ENCODE measurements at regions not wholly inside any gene's neighbourhood (a gene's known extent, or its start where the extent isn't known, plus 50 kb on each side); places are given as distances from the start of the nearest gene placed in this dataset.

DNA sequence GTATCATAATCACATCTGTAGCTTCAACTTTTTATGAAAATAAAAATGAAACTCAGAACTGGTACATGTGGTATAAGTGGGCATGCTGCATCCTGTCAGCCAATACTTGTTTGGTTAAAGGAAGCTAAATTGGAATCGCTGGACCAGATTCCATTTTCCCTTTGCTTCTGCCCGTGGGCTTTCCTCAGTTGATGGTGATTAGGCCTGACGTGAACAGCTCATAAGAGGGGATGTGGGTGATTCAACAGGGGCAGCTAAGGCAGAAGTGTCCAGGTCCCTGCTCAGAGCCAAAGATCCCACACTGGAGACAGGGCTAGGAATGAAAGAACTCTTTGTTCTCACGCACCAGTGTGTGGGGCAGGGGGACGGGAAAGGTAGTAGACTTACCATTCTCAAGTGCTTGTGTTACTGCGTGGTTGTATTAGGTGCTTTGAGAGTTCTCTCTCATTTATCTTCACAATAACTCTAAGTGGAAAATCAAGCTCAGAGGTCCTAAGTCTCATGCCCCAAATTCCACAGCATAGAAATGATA lies 63.2 kb upstream of the GUCY1A1 start:
- H3K27me3 ChIP-seq (ENCODE audit: insufficient read depth, low read length) = no peaks in the 10 kb centered on the region
- peaks cover 12% of the 10 kb centered on the region for H3K4me1 ChIP-seq (ENCODE audit: control insufficient read depth, insufficient read depth, low read length, unreplicated experiment)
- H3K27ac ChIP-seq (ENCODE audit: low read depth, low read length) = no peak overlapping the region
- no peak overlapping the region for H2AFZ ChIP-seq (ENCODE audit: low read length, unreplicated experiment)
- H3K79me2 ChIP-seq (ENCODE audit: control insufficient read depth, insufficient read depth, low read length, unreplicated experiment) = no peaks in the 10 kb centered on the region
- no peaks in the 10 kb centered on the region for H3K36me3 ChIP-seq (ENCODE audit: insufficient read depth, low read length)
- H3K4me3 ChIP-seq (ENCODE audit: low read depth, low read length) = no peak overlapping the region

DNA sequence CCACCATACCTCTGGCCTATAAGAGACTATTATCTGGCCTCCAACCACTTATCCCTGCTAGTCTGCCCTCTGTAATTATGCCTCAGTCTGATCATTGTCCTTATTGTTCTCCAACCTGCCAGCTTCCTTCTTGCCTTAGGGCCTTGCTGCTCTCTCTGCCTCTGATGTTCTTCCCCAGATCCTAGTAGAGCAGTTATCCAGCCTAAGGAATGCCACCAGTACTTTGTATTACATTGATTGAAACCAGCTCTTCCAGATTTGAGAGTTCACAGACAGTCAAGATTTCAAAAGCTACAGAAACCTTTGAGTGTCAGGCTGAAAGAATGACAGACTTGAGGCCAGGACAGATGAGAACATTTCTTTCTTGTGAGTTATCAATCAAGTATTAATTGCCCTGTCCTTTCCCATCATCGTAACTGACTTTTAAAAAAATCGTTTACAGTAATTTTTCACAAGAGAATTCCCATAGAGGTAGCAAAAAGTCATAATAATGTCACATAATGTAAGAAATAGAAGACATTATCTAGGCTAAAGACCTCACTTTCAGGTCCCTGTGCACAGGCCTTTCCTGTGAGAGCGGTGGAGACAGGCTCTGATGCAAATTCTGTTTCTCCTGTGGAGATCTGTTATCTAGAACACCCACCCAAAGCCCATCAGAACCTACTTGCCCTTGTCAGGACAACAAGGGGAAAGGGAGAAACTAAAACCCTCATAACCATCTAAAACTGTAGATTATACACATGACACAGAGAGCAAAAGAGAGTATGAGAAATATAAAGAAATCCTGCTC lies 64.1 kb upstream of the GUCY1A1 start:
- Histone ChIP-seq H3K27me3 (ENCODE audit: insufficient read depth, low read length) (no peaks in the 10 kb centered on the region), H3K4me1 (ENCODE audit: control insufficient read depth, insufficient read depth, low read length, unreplicated experiment) (peaks cover 12% of the 10 kb centered on the region), H3K4me3 (ENCODE audit: low read depth, low read length) (no peak overlapping the region), H3K36me3 (ENCODE audit: insufficient read depth, low read length) (no peaks in the 10 kb centered on the region), H3K27ac (ENCODE audit: low read depth, low read length) (no peak overlapping the region), H3K79me2 (ENCODE audit: control insufficient read depth, insufficient read depth, low read length, unreplicated experiment) (no peaks in the 10 kb centered on the region), H2AFZ (ENCODE audit: low read length, unreplicated experiment) (no peak overlapping the region)

DNA sequence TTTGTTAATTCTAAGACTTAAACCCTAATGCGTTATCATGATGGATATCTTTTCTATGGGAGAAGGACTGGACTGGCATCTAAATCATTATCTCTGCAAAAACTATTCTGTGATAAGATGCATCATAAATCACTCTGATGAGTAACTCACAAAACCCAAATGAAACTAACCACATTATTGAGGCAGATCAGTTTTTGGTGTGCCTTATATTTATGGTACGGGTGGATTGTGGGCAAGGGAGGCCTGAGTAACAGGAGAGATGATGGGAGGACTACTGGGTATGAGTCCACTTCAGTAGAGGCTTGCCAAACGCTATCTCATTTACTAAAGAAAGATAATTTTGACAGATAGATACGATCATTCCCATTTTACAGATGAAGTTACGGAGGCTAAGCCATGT lies 66.4 kb upstream of the GUCY1A1 start:
- no peaks in the 10 kb centered on the region for H3K79me2 ChIP-seq (ENCODE audit: control insufficient read depth, insufficient read depth, low read length, unreplicated experiment)
- no peak overlapping the region for H2AFZ ChIP-seq (ENCODE audit: low read length, unreplicated experiment)
- H3K36me3 ChIP-seq (ENCODE audit: insufficient read depth, low read length) = no peaks in the 10 kb centered on the region
- H3K27me3 ChIP-seq (ENCODE audit: insufficient read depth, low read length) = no peaks in the 10 kb centered on the region
- H3K27ac ChIP-seq (ENCODE audit: low read depth, low read length) = no peak overlapping the region
- peaks cover 9% of the 10 kb centered on the region for H3K4me1 ChIP-seq (ENCODE audit: control insufficient read depth, insufficient read depth, low read length, unreplicated experiment)
- H3K4me3 ChIP-seq (ENCODE audit: low read depth, low read length) = no peak overlapping the region

DNA sequence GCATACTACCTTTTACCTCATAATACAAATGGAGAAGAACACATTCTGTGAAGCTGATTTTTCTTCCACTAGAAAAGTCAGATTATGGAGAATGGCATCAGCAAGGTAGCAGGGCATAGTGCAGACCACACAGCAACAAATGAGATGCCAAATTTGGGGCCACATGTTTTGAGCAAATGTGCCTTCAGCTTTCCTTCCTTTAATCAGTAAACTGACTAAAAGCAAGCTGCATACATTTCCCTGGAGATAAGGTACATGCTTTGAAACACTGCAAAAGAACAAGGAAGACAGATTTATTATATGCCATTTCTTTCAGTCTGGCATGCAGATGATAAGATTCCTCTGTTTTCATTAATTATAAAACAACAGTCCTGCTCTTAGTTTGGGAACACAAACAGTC lies 67.1 kb upstream of the GUCY1A1 start:
- Histone ChIP-seq H3K36me3 (ENCODE audit: insufficient read depth, low read length) (no peaks in the 10 kb centered on the region), H3K4me1 (ENCODE audit: control insufficient read depth, insufficient read depth, low read length, unreplicated experiment) (peaks cover 6% of the 10 kb centered on the region), H3K27ac (ENCODE audit: low read depth, low read length) (no peak overlapping the region), H3K27me3 (ENCODE audit: insufficient read depth, low read length) (no peaks in the 10 kb centered on the region), H3K4me3 (ENCODE audit: low read depth, low read length) (no peak overlapping the region), H3K79me2 (ENCODE audit: control insufficient read depth, insufficient read depth, low read length, unreplicated experiment) (no peaks in the 10 kb centered on the region), H2AFZ (ENCODE audit: low read length, unreplicated experiment) (no peak overlapping the region)

DNA sequence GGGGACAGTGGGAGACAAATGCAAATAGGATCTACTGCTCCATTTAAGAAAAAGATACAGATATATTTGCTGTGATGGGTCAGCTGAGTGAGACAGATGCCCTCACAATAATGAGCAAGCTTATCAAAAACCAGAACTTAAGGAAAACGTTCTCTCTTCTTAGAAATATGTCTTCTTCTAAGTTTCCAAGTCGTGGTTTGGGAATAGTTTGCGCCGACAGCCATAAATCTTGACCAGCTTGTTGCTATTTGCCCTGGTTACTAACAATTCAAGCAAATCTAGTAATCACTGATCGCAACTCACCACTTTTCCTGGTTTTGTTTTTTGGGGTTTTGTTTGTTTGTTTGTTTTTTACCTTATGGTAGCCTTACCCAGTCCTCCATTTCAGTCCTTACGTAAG lies 67.6 kb upstream of the GUCY1A1 start:
- H3K36me3 ChIP-seq (ENCODE audit: insufficient read depth, low read length) = no peaks in the 10 kb centered on the region
- H3K27me3 ChIP-seq (ENCODE audit: insufficient read depth, low read length) = no peaks in the 10 kb centered on the region
- H3K27ac ChIP-seq (ENCODE audit: low read depth, low read length) = no peak overlapping the region
- no peaks in the 10 kb centered on the region for H3K79me2 ChIP-seq (ENCODE audit: control insufficient read depth, insufficient read depth, low read length, unreplicated experiment)
- peaks cover under 1% of the 10 kb centered on the region for H3K4me1 ChIP-seq (ENCODE audit: control insufficient read depth, insufficient read depth, low read length, unreplicated experiment)
- no peak overlapping the region for H2AFZ ChIP-seq (ENCODE audit: low read length, unreplicated experiment)
- no peak overlapping the region for H3K4me3 ChIP-seq (ENCODE audit: low read depth, low read length)

DNA sequence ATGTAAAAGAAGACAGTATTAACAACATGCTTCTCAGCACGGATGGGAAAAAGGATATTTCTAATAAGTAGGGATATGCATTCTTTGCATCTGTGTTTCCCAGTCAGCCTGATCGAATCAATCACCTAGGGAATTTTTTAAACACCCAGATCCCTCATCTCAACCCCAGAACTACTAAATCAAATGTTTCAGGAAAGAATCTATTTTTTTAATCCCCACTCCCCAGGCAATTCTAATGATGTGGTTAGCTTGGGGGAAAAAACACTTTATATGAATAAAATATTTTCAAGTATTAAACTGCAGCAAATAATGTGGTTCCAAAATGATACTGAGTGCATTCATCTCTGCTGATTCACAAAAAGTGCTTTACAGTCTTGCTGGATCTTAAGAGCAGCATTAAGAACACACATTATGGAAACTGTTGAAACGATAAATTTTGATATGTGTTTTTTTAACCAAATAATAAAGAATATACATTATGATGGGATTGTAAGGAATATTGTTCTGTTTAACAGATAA lies 68.7 kb upstream of the GUCY1A1 start:
- no peak overlapping the region for H3K27ac ChIP-seq (ENCODE audit: low read depth, low read length)
- H3K79me2 ChIP-seq (ENCODE audit: control insufficient read depth, insufficient read depth, low read length, unreplicated experiment) = no peaks in the 10 kb centered on the region
- H3K27me3 ChIP-seq (ENCODE audit: insufficient read depth, low read length) = no peaks in the 10 kb centered on the region
- no peaks in the 10 kb centered on the region for H3K4me1 ChIP-seq (ENCODE audit: control insufficient read depth, insufficient read depth, low read length, unreplicated experiment)
- no peaks in the 10 kb centered on the region for H3K36me3 ChIP-seq (ENCODE audit: insufficient read depth, low read length)
- no peak overlapping the region for H3K4me3 ChIP-seq (ENCODE audit: low read depth, low read length)
- H2AFZ ChIP-seq (ENCODE audit: low read length, unreplicated experiment) = no peak overlapping the region

DNA sequence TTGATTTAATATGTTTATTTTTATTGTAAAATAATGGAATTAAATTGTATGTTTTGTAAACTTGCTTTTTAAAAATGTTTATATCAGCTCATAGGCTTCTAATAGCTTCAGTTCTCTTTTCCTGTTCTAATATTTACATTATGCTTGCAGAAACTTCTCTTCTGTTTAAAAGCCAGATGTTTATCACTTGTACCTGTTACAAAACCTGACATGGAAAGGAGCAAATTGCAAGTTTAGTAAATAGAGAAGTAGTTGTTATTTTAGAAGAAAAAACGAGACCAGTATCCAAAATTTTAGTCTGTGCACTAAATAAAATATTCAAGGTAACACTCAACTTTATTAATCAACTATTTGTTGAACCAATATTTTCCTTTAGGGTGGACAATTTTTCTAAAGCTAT lies 69.4 kb upstream of the GUCY1A1 start:
- Histone ChIP-seq H3K4me1 (ENCODE audit: control insufficient read depth, insufficient read depth, low read length, unreplicated experiment) (no peaks in the 10 kb centered on the region), H3K4me3 (ENCODE audit: low read depth, low read length) (no peak overlapping the region), H3K27me3 (ENCODE audit: insufficient read depth, low read length) (no peaks in the 10 kb centered on the region), H2AFZ (ENCODE audit: low read length, unreplicated experiment) (no peak overlapping the region), H3K27ac (ENCODE audit: low read depth, low read length) (no peak overlapping the region), H3K36me3 (ENCODE audit: insufficient read depth, low read length) (no peaks in the 10 kb centered on the region), H3K79me2 (ENCODE audit: control insufficient read depth, insufficient read depth, low read length, unreplicated experiment) (no peaks in the 10 kb centered on the region)

DNA sequence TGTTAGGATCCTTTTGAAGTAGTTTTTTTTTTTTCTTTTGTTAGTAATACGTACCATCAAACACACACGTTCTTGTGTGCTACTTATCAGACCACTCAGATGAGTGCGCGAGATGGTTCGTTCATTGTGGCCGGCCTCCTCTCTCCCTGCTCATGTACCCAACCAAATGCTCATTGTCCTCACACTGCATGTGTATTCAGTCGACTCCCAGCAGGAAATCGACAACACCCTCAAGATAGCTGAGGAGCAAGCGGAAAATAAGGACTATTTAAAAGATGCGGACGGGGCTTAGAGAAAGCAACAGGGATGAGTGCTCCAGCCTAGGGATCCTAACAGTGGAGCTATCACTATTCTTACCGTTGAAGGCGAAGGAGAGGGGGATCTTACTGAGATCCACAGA lies 72.9 kb upstream of the GUCY1A1 start:
- no peaks in the 10 kb centered on the region for H3K79me2 ChIP-seq (ENCODE audit: control insufficient read depth, insufficient read depth, low read length, unreplicated experiment)
- no peak overlapping the region for H3K27ac ChIP-seq (ENCODE audit: low read depth, low read length)

DNA sequence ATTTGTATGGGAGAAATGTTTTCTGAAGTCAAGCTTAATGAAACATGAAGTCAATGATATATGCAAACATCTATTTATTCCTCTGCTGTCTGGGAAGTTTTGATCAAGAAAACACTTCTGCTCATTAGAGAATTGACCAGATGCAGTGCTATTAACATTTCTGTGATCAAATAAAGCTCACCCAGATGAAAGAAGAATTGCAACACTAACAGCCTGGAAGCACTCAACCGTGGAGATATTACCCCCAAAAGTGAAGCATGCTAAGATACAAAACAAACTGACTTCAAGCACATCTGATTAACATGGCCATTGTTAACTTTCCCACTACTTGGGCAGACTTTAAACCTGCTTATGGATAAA lies 73.7 kb upstream of the GUCY1A1 start:
- no peaks in the 10 kb centered on the region for H3K4me1 ChIP-seq (ENCODE audit: control insufficient read depth, insufficient read depth, low read length, unreplicated experiment)
- no peaks in the 10 kb centered on the region for H3K27me3 ChIP-seq (ENCODE audit: insufficient read depth, low read length)
- no peaks in the 10 kb centered on the region for H3K36me3 ChIP-seq (ENCODE audit: insufficient read depth, low read length)
- H3K27ac ChIP-seq (ENCODE audit: low read depth, low read length) = no peak overlapping the region
- H3K4me3 ChIP-seq (ENCODE audit: low read depth, low read length) = no peak overlapping the region
- H3K79me2 ChIP-seq (ENCODE audit: control insufficient read depth, insufficient read depth, low read length, unreplicated experiment) = no peaks in the 10 kb centered on the region
- no peak overlapping the region for H2AFZ ChIP-seq (ENCODE audit: low read length, unreplicated experiment)

More for the DNA sequence above, 72.9 kb upstream of the GUCY1A1 start:
- Histone ChIP-seq H2AFZ (ENCODE audit: low read length, unreplicated experiment) (no peak overlapping the region), H3K4me3 (ENCODE audit: low read depth, low read length) (no peak overlapping the region), H3K4me1 (ENCODE audit: control insufficient read depth, insufficient read depth, low read length, unreplicated experiment) (no peaks in the 10 kb centered on the region), H3K36me3 (ENCODE audit: insufficient read depth, low read length) (no peaks in the 10 kb centered on the region), H3K27me3 (ENCODE audit: insufficient read depth, low read length) (no peaks in the 10 kb centered on the region)

DNA sequence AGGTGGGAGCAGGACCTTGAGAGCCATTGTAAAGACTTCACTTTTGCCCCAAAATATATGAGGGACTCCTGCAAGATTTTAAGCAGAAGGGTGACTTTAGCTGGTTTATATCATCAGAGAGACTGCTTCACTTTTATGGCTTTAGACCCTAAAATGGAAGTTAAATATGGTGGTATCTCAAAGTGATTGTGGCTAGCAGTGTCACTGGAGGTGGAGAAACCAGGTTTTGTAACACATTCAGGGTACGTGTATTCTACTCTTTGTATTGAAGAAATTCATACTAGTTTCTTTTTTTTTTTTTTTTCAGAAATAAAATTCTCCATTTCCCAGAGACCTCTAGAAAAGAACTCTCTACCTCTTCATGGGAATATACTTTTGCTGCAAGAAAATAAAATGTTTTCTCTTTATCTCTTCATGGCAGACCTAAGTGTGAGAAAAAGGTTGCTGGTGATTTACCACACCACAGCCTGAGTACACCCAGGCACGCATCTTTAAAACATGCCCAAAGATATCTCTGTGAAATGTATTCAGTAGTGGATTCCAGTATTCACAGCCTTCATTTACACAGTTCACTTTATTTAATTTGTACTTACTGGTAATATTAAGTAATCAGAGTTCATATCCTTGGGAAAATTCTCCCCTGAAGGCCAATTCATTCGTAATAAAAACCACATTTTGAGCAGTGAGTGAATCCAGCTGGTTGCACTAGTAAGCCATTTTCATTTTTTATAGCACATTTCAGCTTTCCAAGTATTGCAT lies 74.3 kb upstream of the GUCY1A1 start:
- H3K27ac ChIP-seq (ENCODE audit: low read depth, low read length) = no peak overlapping the region
- H3K79me2 ChIP-seq (ENCODE audit: control insufficient read depth, insufficient read depth, low read length, unreplicated experiment) = no peaks in the 10 kb centered on the region
- H2AFZ ChIP-seq (ENCODE audit: low read length, unreplicated experiment) = no peak overlapping the region

More for the DNA sequence above, 74.3 kb upstream of the GUCY1A1 start:
- Histone ChIP-seq H3K27me3 (ENCODE audit: insufficient read depth, low read length) (no peaks in the 10 kb centered on the region), H3K4me1 (ENCODE audit: control insufficient read depth, insufficient read depth, low read length, unreplicated experiment) (no peaks in the 10 kb centered on the region), H3K36me3 (ENCODE audit: insufficient read depth, low read length) (no peaks in the 10 kb centered on the region), H3K4me3 (ENCODE audit: low read depth, low read length) (no peak overlapping the region)

Data from ACC112 (cell line).